GM21526 (cell line): ENCODE measurements at regions not wholly inside any gene's neighbourhood (a gene's known extent, or its start where the extent isn't known, plus 50 kb on each side); places are given as distances from the start of the nearest gene placed in this dataset.
"Not testable (repeated sequence)": the region's sequence is repeated elsewhere in the genome, so short reads cannot be mapped to it uniquely, and the experiment has no call there.

Source experiments
- ATAC-seq: cut with Tn5 transposase; IDR thresholded peaks from one replicate; pipeline ENCODE4 v1.9.1; 2021; ENCODE audit warnings: moderate library complexity; ENCODE audit not compliant: unreplicated experiment, low FRiP score

- no peak for ATAC-seq
Observed at GRCh38 chr22:22067192-22067591, 84.6 kb upstream of the TOP3B start.

- ATAC-seq = no peak
Observed at GRCh38 chr22:22064580-22064979, 82.0 kb upstream of the TOP3B start.

- ATAC-seq = no peak
Observed at GRCh38 chr22:22062306-22062793, 79.8 kb upstream of the TOP3B start.

GRCh38 chr22:22061085-22062077 is 78.8 kb upstream of the TOP3B start:
- ATAC-seq = no peak

- ATAC-seq = no peak
Observed at GRCh38 chr22:22060200-22061084, 77.9 kb upstream of the TOP3B start.

- no peak for ATAC-seq
Observed at GRCh38 chr22:22059291-22060002, 76.9 kb upstream of the TOP3B start.

GRCh38 chr22:22058633-22059290 is 76.2 kb upstream of the TOP3B start:
- ATAC-seq = no peak

- ATAC-seq = no peak
Observed at GRCh38 chr22:22057617-22058378, 75.2 kb upstream of the TOP3B start.

- ATAC-seq = not testable (repeated sequence)
Observed at GRCh38 chr22:22056809-22057594, 74.4 kb upstream of the TOP3B start.

- not testable (repeated sequence) for ATAC-seq
Observed at GRCh38 chr22:22052548-22053139, 70.1 kb upstream of the TOP3B start.

- not testable (repeated sequence) for ATAC-seq
Observed at GRCh38 chr22:22051032-22051431, 68.4 kb upstream of the TOP3B start.

- no peak for ATAC-seq
Observed at GRCh38 chr22:22050141-22050775, 67.7 kb upstream of the TOP3B start.

- ATAC-seq = no peak
Observed at GRCh38 chr22:22049684-22050083, 67.1 kb upstream of the TOP3B start.

- ATAC-seq = no peak
Observed at GRCh38 chr22:22048981-22049531, 66.5 kb upstream of the TOP3B start.

GRCh38 chr22:22048318-22048942 is 65.8 kb upstream of the TOP3B start:
- no peak for ATAC-seq

- no peak for ATAC-seq
Observed at GRCh38 chr22:22047776-22048175, 65.2 kb upstream of the TOP3B start.

- ATAC-seq = no peak
Observed at GRCh38 chr22:22047266-22047665, 64.7 kb upstream of the TOP3B start.
